GM19328 (cell line): ENCODE measurements at regions not wholly inside any gene's neighbourhood (a gene's known extent, or its start where the extent isn't known, plus 50 kb on each side); places are given as distances from the start of the nearest gene placed in this dataset.

Experiments used
- ATAC-seq: cut with Tn5 transposase; IDR thresholded peaks from one replicate; pipeline ENCODE4 v1.9.1; 2021; ENCODE audit warnings: mild to moderate bottlenecking, moderate library complexity; ENCODE audit not compliant: unreplicated experiment

DNA sequence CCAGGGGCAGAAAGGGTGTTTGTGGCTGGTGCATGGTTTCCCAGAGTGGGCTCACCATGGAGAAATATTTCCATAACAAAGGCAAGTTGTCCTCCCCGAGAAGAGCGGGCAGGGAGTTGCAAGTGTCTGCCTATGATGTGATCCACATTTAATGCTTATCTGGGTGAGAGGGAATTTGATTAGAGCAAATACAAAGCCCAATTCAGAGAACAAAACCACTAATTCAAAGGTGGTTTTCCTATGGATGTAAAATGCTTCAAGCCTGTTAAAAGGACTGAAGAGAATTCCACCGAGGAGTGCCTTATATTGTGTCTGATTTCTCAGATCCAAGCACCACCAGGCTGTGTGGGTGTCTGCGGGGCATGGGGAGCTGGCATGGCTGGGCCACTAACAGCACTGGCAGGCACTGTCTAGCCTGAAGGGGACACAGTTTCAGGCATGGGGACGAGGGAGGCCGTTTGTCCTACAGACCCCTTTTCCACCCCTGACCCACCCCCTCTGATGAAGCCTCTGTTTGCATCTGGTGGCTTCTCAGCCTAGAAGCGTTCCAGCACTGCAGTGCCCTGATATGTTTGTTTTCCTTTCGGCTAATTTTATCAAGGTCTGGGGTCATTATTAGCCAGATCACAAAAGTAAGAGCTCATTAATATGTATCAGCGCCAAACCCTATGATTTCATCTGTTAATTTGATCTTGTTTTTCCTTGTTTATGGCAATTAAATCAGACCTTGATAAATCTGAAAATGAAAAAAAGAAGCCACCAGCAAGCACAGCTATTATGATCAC lies 357.3 kb downstream of the HRH4 start:
- no peak for ATAC-seq

- ATAC-seq, result no peak
These were observed 358.0 kb downstream of the HRH4 start for GRCh38 chr18:24818441-24818840.

- ATAC-seq, result no peak
These were observed 358.9 kb downstream of the HRH4 start for GRCh38 chr18:24819141-24819890.

- ATAC-seq, result no peak
These were observed 365.0 kb downstream of the HRH4 start for GRCh38 chr18:24825397-24825796.

DNA sequence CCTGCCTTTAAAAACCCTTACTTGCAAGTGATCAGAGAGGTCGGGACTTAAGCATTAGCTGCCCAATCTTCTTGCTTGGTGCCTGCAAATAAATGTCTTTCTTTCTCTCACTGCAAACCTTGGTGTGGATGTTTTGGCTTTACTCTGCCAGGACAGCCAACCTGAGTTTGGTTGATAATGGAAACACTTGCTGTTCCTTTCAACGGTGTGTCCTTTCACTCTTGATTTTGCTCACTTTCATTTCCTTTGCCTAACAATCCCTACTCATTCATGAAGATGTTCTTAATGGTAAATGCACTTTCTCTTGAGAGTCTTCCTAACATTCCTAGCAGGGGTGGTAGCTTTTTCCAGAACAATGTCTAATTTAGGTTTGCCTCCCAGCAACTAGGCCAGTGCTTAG lies 366.2 kb downstream of the HRH4 start:
- no peak for ATAC-seq

DNA sequence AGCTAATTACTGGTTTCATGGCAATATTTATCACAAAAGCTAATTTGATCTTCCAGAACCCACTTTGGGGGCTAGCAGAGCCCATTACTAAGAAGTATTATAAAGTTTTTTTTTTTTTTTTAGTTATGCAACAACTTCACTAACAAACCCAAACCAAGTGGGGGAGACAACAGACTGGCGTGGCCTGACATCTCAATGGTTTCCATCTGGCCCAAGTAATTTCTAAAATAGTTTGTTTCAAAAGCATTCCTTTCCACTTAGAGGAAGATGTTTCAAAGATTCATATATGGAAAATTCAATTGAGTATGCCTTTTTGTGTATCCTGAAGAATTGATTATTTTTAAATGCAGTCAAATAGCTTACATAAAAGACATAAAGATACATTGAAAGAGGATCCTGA lies 367.1 kb downstream of the HRH4 start:
- no peak for ATAC-seq

DNA sequence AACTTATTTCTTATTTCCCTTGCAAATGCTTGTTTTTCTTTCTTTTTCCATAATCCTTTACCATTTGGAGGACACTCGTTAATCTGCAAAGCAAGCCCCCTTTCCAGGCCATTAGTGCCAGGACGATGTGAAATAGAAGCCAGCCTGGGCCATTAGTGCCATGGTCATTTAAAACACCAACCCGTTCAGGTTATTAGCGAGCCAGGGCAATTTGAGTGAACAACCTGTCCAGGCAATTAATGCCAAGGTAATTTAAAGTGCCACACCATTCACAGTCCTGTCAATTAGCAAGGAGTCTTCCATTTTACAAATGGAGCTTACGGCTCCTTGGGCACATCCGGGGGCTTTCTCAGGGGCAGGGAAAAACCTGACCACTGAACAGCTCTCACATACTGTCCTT lies 370.6 kb downstream of the HRH4 start:
- no peak for ATAC-seq

DNA sequence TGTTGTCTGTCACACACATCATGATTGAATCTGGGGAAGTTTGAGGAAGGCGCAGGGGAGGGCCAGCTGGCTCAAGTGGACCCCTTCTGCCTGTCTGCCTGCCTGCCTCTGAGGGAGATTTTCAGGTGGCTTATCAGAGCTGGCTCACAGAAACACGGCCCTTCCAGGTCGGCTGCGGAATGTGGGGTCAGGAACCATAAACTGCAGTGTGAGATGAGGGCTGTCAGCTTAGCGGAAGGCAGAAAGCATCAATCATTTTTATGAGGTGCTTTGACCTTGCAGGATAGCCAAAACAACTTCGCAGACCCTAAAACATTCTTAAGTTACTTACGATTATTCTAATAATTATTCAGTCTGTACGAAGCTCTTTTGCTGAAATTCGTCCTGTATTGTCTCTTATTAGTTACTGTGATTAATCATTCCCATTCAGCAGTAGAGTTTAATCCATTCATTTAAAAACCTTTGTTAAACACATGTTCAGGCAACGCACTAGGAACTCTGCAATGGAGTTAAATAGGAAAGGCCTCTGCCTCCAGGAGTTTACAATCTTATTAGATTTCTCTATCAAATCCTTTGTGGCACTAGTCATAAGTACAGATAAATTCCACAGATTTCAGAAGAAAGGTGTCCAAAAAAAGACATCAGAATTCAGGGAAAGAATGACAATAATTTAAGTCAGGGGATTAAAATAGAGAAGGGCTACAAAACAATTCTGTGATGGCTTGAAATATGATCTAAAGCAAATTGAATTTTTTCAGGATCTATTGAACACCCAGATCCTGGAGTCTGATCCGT lies 371.6 kb downstream of the HRH4 start:
- ATAC-seq, result no peak

- no peak for ATAC-seq
These were observed 375.3 kb downstream of the HRH4 start for GRCh38 chr18:24835751-24836150.

- no peak for ATAC-seq
These were observed 376.6 kb downstream of the HRH4 start for GRCh38 chr18:24837066-24837465.

- ATAC-seq, result no peak
These were observed 379.6 kb downstream of the HRH4 start for GRCh38 chr18:24840051-24840450.

DNA sequence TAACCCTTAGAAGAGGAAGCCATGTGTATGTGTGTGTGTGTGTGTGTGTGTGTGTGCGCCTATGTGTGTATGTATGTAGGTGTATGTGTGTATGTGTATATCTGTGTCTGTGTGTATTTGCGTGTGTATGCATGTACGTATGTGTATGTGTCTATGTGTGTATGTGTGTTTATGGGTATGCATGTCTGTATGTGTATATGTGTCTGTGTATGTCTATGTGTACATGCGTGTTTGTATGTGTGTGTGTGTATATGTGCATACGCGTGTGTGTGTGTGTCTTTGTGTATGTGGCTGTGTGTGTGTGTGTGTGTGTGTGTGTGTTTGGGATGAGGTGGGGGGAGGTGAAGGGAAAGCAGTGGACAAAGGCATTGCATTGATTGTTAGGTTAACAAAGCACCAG lies 380.2 kb downstream of the HRH4 start:
- ATAC-seq, result no peak

DNA sequence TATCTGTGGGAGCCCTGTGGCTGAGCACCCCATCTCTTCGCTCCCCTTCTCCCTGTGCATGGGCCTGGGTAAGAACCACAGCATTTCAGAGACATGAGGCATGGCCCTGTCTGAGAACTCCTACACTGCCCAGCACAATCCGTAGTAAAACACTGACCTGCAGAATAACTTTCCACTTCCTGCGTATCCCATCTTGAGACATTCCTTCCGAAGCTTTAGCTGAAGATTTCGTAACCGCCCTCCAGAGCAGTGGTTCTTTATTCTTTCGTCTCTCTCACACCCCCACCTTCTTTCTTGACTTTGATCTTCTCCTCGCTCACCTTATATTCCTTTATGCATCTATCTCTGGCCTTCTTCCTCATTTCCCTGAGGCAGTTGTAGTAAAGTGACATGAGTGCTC lies 381.1 kb downstream of the HRH4 start:
- no peak for ATAC-seq

DNA sequence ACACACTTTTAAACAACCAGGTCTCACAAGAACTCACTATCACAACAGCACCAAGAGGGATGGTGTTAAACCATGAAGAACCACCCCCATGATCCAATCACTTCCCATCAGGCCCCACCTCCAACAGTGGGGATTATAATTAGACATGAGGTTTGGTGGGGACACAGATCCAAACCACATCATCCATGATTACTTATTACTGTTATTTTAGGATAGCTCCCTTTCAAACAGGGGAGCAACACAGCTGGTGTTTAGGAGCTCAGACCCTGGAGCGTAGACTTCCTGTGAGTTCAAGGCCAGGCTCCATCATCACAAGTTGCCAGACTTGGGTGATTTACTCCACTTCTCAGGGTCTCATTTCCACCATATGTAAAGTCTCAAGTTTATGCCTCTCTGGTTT lies 382.7 kb downstream of the HRH4 start:
- no peak for ATAC-seq

DNA sequence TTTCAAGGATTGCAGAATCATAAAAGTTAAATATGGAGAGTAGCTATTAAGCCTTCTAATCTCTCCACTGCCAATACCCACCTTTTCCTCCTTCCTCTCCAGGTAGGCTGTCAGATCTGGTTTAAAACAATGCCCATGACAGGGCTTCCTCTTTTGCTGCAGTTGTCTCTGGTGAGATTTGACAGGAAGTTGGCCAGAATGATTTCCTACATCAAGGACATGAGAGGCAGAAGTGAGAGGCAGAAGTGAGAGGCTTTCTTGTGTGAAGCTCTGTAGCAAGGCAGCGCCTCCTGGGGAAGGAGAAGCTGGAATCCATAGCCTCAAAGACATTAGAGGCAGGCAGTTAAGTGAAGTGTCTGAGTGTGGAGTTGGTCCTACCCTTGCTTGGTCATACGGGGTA lies 385.7 kb downstream of the HRH4 start:
- ATAC-seq, result no peak

GRCh38 chr18:24850532-24850931 lies 390.1 kb downstream of the HRH4 start:
- ATAC-seq, result no peak

GRCh38 chr18:24853076-24853475 lies 392.6 kb downstream of the HRH4 start:
- ATAC-seq, result no peak

DNA sequence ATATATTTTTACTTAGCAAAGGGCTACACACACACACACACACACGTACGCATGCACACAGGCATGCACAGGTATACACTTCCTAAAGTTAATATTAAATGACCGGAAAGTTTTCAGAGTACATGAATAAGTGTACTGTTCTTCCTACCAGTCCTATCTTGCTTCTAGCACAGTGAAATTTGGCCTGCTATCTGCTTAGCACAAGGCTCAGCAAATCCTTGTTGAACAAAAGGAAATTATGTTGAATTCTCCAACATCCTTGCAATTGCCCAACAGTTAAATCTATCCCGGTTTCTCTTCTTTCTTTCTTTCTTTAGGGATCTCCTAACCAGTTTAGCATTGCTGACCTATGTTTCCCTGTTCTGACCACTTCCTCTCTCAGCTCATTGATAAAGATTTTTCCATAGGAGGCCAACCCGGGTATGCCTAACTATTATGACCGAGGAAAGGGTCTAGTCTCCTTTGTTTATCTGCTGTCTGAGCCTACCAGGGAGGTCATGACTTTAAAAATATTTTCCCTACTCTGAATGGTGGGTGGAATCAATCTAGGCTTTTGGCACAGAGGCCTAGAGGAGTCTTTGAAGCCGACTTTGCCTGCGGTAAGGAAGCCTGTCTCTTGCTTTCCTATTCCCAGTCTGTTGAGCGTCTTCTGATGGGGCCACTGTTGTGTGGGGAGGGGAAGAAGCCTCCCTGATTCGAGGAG lies 400.7 kb downstream of the HRH4 start:
- no peak for ATAC-seq

DNA sequence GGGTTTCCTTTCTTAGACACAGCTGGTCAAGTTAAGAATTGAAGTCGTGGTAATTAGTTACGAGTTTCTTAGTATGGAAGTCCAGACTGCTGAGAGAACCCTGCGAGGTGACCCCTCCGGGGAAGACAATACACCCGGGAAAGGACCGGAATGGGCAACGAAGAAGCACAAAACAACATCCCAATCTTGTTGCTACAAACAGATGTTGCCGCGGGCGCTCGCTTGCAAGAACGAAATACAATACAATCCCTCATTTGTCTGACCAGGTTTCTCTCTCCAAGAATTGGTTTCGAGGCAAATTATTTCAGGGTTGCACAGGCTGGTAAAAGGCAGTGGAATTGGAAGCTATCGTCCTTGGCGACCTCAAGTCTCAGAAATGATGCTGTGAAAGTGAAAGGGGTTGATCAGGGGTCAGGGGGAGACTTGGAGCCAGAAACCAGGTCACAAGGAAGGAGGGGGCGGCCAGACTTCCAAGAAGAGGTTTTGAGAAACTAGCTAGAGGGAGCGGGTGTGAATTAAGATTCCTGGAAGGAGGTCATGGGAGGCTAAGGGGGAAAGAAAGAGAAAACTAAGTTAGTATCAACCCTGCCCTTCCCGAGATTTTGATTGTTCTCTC lies 401.9 kb downstream of the HRH4 start:
- ATAC-seq, result no peak

GRCh38 chr18:24868311-24868710 lies 407.9 kb downstream of the HRH4 start:
- no peak for ATAC-seq
